Body of pancreas (tissue), 4 donors: ENCODE measurements at regions not wholly inside any gene's neighbourhood (a gene's known extent, or its start where the extent isn't known, plus 50 kb on each side); places are given as distances from the start of the nearest gene placed in this dataset.

Experiments
- ATAC-seq: fragments of 150-250 bp; one replicate; pipeline ENCODE4 v1.9.1; 2016
- DNase-seq, 4 donors: peaks; one replicate each; pipeline ENCODE4 v3.0.0-alpha.2; 2019
- H3K27ac ChIP-seq, 4 donors: fragments of 200-600 bp; sonication (generic); 1 replicate in 3 of 4; 2 replicates in 1 of 4; pipeline versions ENCODE4 v1.5.1 to v1.6.1; 2016 to 2019; ENCODE audit warnings: mild to moderate bottlenecking in 1 of 4, mixed read lengths in 1 of 4, moderate library complexity in 1 of 4
- H3K27me3 ChIP-seq, 2 donors: fragments of 200-600 bp; sonication (generic); one replicate each; pipeline ENCODE4 v1.6.0; 2016; ENCODE audit warnings: mild to moderate bottlenecking in 1 of 2
- H3K36me3 ChIP-seq, 2 donors: fragments of 200-600 bp; sonication (generic); replicated peaks in 1 of 2; 2 replicates each; pipeline ENCODE4 v1.5.1; 2016; ENCODE audit warnings: low read depth in 2 of 2; ENCODE audit not compliant: insufficient read depth in 1 of 2
- H3K4me1 ChIP-seq: fragments of 200-600 bp; sonication (generic); one replicate; pipeline ENCODE4 v1.6.0; 2016
- H3K4me3 ChIP-seq, 2 donors: fragments of 200-600 bp; sonication (generic); 1 replicate in 1 of 2; 2 replicates in 1 of 2; pipeline ENCODE4 v1.5.1; 2016 to 2019
- H3K9me3 ChIP-seq, 3 donors: fragments of 200-600 bp; sonication (generic); 1 replicate in 2 of 3; 2 replicates in 1 of 3; pipeline ENCODE4 v1.5.1; 2016
- CTCF ChIP-seq, 7 experiments: fragments of 450-650 bp in 4 of 7; fragments of 200-600 bp in 3 of 7; sonication (generic) in 3 of 7; IDR thresholded peaks; one replicate each; pipeline ENCODE4 v1.5.1; 2016 to 2019; ENCODE audit warnings: antibody characterized with exemption in 7 of 7
- POLR2A ChIP-seq, 3 donors: fragments of 450-650 bp; IDR thresholded peaks; one replicate each; pipeline ENCODE4 v1.6.1; 2016; ENCODE audit warnings: antibody characterized with exemption in 3 of 3, mild to moderate bottlenecking in 2 of 3
- WGBS, 2 donors: methylation state at CpG; one replicate each; pipeline ENCODE4 v1.1.5; 2017; 5-methylcytosine and 5-hydroxymethylcytosine counted together
- intact Hi-C: fragments of 100-400 bp; cut with DNase I; formaldehyde crosslinking; loops from one replicate; pipeline ENCODE4 v1.15.1; 2023

GRCh38 chr22:48244388-48245195 lies 1482.1 kb downstream of the TBC1D22A start:
- no peaks in the 10 kb centered on the region for H3K4me1 ChIP-seq
- H3K9me3 ChIP-seq = no peaks in the 10 kb centered on the region
- TF ChIP-seq CTCF (IDR thresholded peaks at IDR 0.05) = no peak
- TF ChIP-seq POLR2A (IDR thresholded peaks at IDR 0.05) = no peak
- H3K27ac ChIP-seq = no peak overlapping the region
- intact Hi-C loops = no loop called here
- no peaks in the 10 kb centered on the region for H3K27me3 ChIP-seq
- 71 to 74% methylated on average over 23 to 33 of the region's 33 CpGs for WGBS, 2 donors
- no peaks in the 10 kb centered on the region for H3K36me3 ChIP-seq
- H3K4me3 ChIP-seq = no peak overlapping the region
- ATAC-seq = no peak
- no peak for DNase-seq

GRCh38 chr22:48242461-48242864 lies 1480.0 kb downstream of the TBC1D22A start:
- WGBS, 2 donors = 60 to 82% methylated on average over 6 to 7 of the region's 7 CpGs
- ATAC-seq = no peak

GRCh38 chr22:48241658-48242057 lies 1479.2 kb downstream of the TBC1D22A start:
- DNase-seq (no peak), ATAC-seq (no peak)
- H3K4me3 ChIP-seq = no peak overlapping the region
- no peaks in the 10 kb centered on the region for H3K36me3 ChIP-seq
- H3K27ac ChIP-seq = no peak overlapping the region
- H3K4me1 ChIP-seq = no peaks in the 10 kb centered on the region
- no peaks in the 10 kb centered on the region for H3K27me3 ChIP-seq
- 48 to 57% methylated on average over 5 to 16 of the region's 16 CpGs for WGBS, 2 donors
- intact Hi-C loops = no loop called here
- no peaks in the 10 kb centered on the region for H3K9me3 ChIP-seq
- TF ChIP-seq POLR2A (IDR thresholded peaks at IDR 0.05) (no peak), CTCF (IDR thresholded peaks at IDR 0.05) (no peak)

More at GRCh38 chr22:48242461-48242864, 1480.0 kb downstream of the TBC1D22A start:
- H3K4me1 ChIP-seq = no peaks in the 10 kb centered on the region
- H3K27ac ChIP-seq = no peak overlapping the region
- TF ChIP-seq POLR2A (IDR thresholded peaks at IDR 0.05) = no peak
- TF ChIP-seq CTCF (IDR thresholded peaks at IDR 0.05) = no peak
- intact Hi-C loops = no loop called here
- no peak overlapping the region for H3K4me3 ChIP-seq
- H3K9me3 ChIP-seq = no peaks in the 10 kb centered on the region
- DNase-seq = no peak
- no peaks in the 10 kb centered on the region for H3K27me3 ChIP-seq
- H3K36me3 ChIP-seq = no peaks in the 10 kb centered on the region

- TF ChIP-seq POLR2A (IDR thresholded peaks at IDR 0.05) (no peak), CTCF (IDR thresholded peaks at IDR 0.05) (no peak)
- 59 to 68% methylated on average over 8 of the region's 8 CpGs for WGBS, 2 donors
- H3K36me3 ChIP-seq = no peaks in the 10 kb centered on the region
- H3K27me3 ChIP-seq = no peaks in the 10 kb centered on the region
- no peak overlapping the region for H3K4me3 ChIP-seq
- no peaks in the 10 kb centered on the region for H3K9me3 ChIP-seq
- H3K27ac ChIP-seq = no peak overlapping the region
- DNase-seq (no peak), ATAC-seq (no peak)
- H3K4me1 ChIP-seq = no peaks in the 10 kb centered on the region
- intact Hi-C loops = no loop called here
Observed at GRCh38 chr22:48240935-48241230, 1478.4 kb downstream of the TBC1D22A start.
